OCI-LY7 (cell line): ENCODE measurements at regions not wholly inside any gene's neighbourhood (a gene's known extent, or its start where the extent isn't known, plus 50 kb on each side); places are given as distances from the start of the nearest gene placed in this dataset.

Experiments
- CTCF ChIP-seq: fragments of 200-600 bp; sonication (generic); conservative IDR thresholded peaks from 2 replicates; pipeline ENCODE4 v1.5.1; 2014; ENCODE audit warnings: mild to moderate bottlenecking, antibody characterized with exemption, low read length, moderate library complexity, mixed read lengths
- EZH2phosphoT487 ChIP-seq: fragments of 200-600 bp; sonication (generic); IDR thresholded peaks from 2 replicates; pipeline ENCODE4 v1.6.1; 2018; ENCODE audit warnings: low read depth, borderline replicate concordance, mild to moderate bottlenecking, mixed run types, antibody characterized with exemption, low read length, moderate library complexity, mixed read lengths

GRCh38 chr21:28266061-28266460 is 726.6 kb downstream of the LTN1 start:
- TF ChIP-seq CTCF (no peak), EZH2phosphoT487 (no peak)
